ENCODE measurements at regions not wholly inside any gene's neighbourhood (a gene's known extent, or its start where the extent isn't known, plus 50 kb on each side); places are given as distances from the start of the nearest gene placed in this dataset.
"Not testable (repeated sequence)": the region's sequence is repeated elsewhere in the genome, so short reads cannot be mapped to it uniquely, and the experiment has no call there.

GRCh38 chr4:67394879-67395278, 150.4 kb downstream of the CENPC start:
- intact Hi-C loops (cut with DNase I) = no loop called here
- no peak for TF ChIP-seq CTCF (IDR thresholded peaks at IDR 0.05)
- H3K4me1 ChIP-seq = no peaks in the 10 kb centered on the region

GRCh38 chr4:67393699-67394281, 151.5 kb downstream of the CENPC start:
- intact Hi-C loops (cut with DNase I) = no loop called here
- H3K27me3 ChIP-seq = peaks cover 0 to 13% of the 10 kb centered on the region in 2 donors
- DNase-seq (peak in 2 of 4 donors; percentile 3 to 30), ATAC-seq (no peak)
- TF ChIP-seq CTCF (IDR thresholded peaks at IDR 0.05) = peak; percentile 70 to 85
- H3K36me3 ChIP-seq = no peaks in the 10 kb centered on the region
- H3K4me1 ChIP-seq = no peaks in the 10 kb centered on the region
- H3K4me3 ChIP-seq = no peak overlapping the region
- no peak overlapping the region for H3K27ac ChIP-seq
- H3K9me3 ChIP-seq = no peaks in the 10 kb centered on the region

More at GRCh38 chr4:67394879-67395278, 150.4 kb downstream of the CENPC start:
- no peak for ATAC-seq
- no peak for DNase-seq
- H3K27me3 ChIP-seq = peaks cover 0 to 13% of the 10 kb centered on the region in 2 donors
- no peaks in the 10 kb centered on the region for H3K36me3 ChIP-seq
- no peak overlapping the region for H3K4me3 ChIP-seq
- H3K9me3 ChIP-seq = no peaks in the 10 kb centered on the region
- no peak overlapping the region for H3K27ac ChIP-seq

- intact Hi-C loops (cut with DNase I) = no loop called here
- no peak for DNase-seq
- peaks cover 0 to 13% of the 10 kb centered on the region in 2 donors for H3K27me3 ChIP-seq
- H3K36me3 ChIP-seq = no peaks in the 10 kb centered on the region
- H3K4me1 ChIP-seq = no peaks in the 10 kb centered on the region
- TF ChIP-seq CTCF (IDR thresholded peaks at IDR 0.05) = no peak
- H3K4me3 ChIP-seq = no peak overlapping the region
- H3K27ac ChIP-seq = no peak overlapping the region
- no peak for ATAC-seq
- no peaks in the 10 kb centered on the region for H3K9me3 ChIP-seq
These were observed 152.3 kb downstream of the CENPC start for GRCh38 chr4:67393007-67393406.

- intact Hi-C loops (cut with DNase I); H3K27me3 ChIP-seq; H3K36me3 ChIP-seq; H3K27ac ChIP-seq; H3K4me3 ChIP-seq; H3K4me1 ChIP-seq; H3K9me3 ChIP-seq; ATAC-seq: not testable (repeated sequence)
- DNase-seq = peak in 1 of 4 donors; percentile 67
These were observed 163.9 kb downstream of the CENPC start for GRCh38 chr4:67381406-67381804.

GRCh38 chr4:67380702-67381405, 164.4 kb downstream of the CENPC start:
- H3K9me3 ChIP-seq; H3K36me3 ChIP-seq; H3K27me3 ChIP-seq; ATAC-seq; H3K4me3 ChIP-seq; intact Hi-C loops (cut with DNase I); H3K4me1 ChIP-seq; H3K27ac ChIP-seq: not testable (repeated sequence)
- peak in 1 of 4 donors; percentile 68 for DNase-seq

GRCh38 chr4:67380154-67380553, 165.1 kb downstream of the CENPC start:
- Histone ChIP-seq H3K36me3 (no peaks in the 10 kb centered on the region), H3K27me3 (no peaks in the 10 kb centered on the region), H3K27ac (no peak overlapping the region), H3K4me3 (no peak overlapping the region), H3K4me1 (no peaks in the 10 kb centered on the region), H3K9me3 (peaks cover 0 to 2% of the 10 kb centered on the region in 2 donors)
- no peak for TF ChIP-seq CTCF (IDR thresholded peaks at IDR 0.05)
- intact Hi-C loops (cut with DNase I) = no loop called here
- ATAC-seq (no peak), DNase-seq (peak in 1 of 4 donors; percentile 35)
